Neutrophil (primary cell): ENCODE measurements at regions not wholly inside any gene's neighbourhood (a gene's known extent, or its start where the extent isn't known, plus 50 kb on each side); places are given as distances from the start of the nearest gene placed in this dataset.

Experiments used
- H3K27ac ChIP-seq: fragments of 200-600 bp; sonication (generic); 2 replicates; pipeline ENCODE4 v1.5.1; 2016; ENCODE audit warnings: mild to moderate bottlenecking, moderate library complexity
- H3K27me3 ChIP-seq: fragments of 200-600 bp; sonication (generic); 2 replicates; pipeline ENCODE4 v1.6.0; 2016; ENCODE audit warnings: mild to moderate bottlenecking
- H3K36me3 ChIP-seq: fragments of 200-600 bp; sonication (generic); 2 replicates; pipeline ENCODE4 v1.5.1; 2017
- H3K4me1 ChIP-seq, 2 experiments: fragments of 200-600 bp in 1 of 2; sonication (generic) in 1 of 2; 1 replicate in 1 of 2; 2 replicates in 1 of 2; pipeline versions ENCODE4 v1.5.1 to v1.6.1; 2013 to 2016; ENCODE audit warnings: low read depth in 1 of 2, low read length in 1 of 2, mild to moderate bottlenecking in 1 of 2, moderate library complexity in 1 of 2; ENCODE audit not compliant: control insufficient read depth in 1 of 2, insufficient read depth in 1 of 2
- H3K4me3 ChIP-seq, 2 experiments: fragments of 200-600 bp in 1 of 2; sonication (generic) in 1 of 2; 1 replicate in 1 of 2; 2 replicates in 1 of 2; pipeline ENCODE4 v1.5.1; 2013 to 2016; ENCODE audit warnings: low read depth in 1 of 2, low read length in 1 of 2, mild to moderate bottlenecking in 1 of 2, moderate library complexity in 1 of 2
- H3K9me3 ChIP-seq: fragments of 200-600 bp; sonication (generic); 2 replicates; pipeline ENCODE4 v1.5.1; 2016
- TF ChIP-seq, protein P1 (sequence below): fragments of 200-600 bp; sonication (generic); IDR thresholded peaks from 2 replicates; pipeline ENCODE4 v1.5.1; 2016; ENCODE audit warnings: antibody characterized with exemption

DNA sequence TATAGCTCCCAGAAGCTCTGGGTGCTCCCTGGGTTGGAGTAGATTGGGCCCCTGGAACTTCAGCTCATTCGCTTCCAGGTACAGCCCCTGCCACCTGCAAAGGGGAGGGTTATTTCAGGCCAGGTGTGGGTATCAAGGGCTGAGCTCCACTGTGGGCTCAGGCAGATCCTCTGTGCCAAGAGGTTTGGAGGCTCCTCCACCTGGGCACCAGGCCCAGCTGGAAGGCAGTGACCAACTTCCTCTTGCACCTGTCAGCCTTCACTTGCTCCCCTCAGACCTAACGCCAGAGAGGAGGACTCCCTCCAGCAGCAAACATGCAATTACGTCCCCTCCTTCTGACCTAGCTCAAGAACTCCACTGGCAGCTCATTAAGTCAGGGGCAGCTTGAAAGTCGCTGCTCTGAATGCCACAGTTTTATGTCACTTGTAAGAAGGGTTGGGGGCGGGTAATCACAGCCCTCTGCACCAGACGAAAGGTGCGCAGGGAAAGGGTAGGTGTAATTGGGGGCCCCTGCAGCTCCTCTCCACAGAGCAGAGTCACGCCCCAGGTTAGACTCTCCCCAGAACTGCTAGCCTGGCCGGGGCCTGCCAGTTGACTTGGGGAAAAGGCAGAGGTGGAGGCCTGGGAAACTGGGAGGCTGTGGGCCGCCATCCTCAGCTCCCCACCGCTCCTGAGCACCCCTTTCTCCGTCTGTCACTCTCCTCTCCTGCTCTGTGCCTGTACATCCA, 125.0 kb upstream of the TMPRSS2 start:
- H3K4me3 ChIP-seq = no peak overlapping the region
- no peaks in the 10 kb centered on the region for H3K27me3 ChIP-seq
- H3K4me1 ChIP-seq = no peaks in the 10 kb centered on the region
- H3K36me3 ChIP-seq = no peaks in the 10 kb centered on the region
- TF ChIP-seq, protein P1, sequence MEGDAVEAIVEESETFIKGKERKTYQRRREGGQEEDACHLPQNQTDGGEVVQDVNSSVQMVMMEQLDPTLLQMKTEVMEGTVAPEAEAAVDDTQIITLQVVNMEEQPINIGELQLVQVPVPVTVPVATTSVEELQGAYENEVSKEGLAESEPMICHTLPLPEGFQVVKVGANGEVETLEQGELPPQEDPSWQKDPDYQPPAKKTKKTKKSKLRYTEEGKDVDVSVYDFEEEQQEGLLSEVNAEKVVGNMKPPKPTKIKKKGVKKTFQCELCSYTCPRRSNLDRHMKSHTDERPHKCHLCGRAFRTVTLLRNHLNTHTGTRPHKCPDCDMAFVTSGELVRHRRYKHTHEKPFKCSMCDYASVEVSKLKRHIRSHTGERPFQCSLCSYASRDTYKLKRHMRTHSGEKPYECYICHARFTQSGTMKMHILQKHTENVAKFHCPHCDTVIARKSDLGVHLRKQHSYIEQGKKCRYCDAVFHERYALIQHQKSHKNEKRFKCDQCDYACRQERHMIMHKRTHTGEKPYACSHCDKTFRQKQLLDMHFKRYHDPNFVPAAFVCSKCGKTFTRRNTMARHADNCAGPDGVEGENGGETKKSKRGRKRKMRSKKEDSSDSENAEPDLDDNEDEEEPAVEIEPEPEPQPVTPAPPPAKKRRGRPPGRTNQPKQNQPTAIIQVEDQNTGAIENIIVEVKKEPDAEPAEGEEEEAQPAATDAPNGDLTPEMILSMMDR = no peak
- no peaks in the 10 kb centered on the region for H3K9me3 ChIP-seq
- no peak overlapping the region for H3K27ac ChIP-seq

GRCh38 chr21:41631564-41632461, 123.9 kb upstream of the TMPRSS2 start:
- H3K27ac ChIP-seq = no peak overlapping the region
- no peaks in the 10 kb centered on the region for H3K9me3 ChIP-seq
- TF ChIP-seq, protein P1 = no peak
- no peak overlapping the region for H3K4me3 ChIP-seq
- H3K27me3 ChIP-seq = no peaks in the 10 kb centered on the region
- H3K4me1 ChIP-seq = no peaks in the 10 kb centered on the region
- no peaks in the 10 kb centered on the region for H3K36me3 ChIP-seq

DNA sequence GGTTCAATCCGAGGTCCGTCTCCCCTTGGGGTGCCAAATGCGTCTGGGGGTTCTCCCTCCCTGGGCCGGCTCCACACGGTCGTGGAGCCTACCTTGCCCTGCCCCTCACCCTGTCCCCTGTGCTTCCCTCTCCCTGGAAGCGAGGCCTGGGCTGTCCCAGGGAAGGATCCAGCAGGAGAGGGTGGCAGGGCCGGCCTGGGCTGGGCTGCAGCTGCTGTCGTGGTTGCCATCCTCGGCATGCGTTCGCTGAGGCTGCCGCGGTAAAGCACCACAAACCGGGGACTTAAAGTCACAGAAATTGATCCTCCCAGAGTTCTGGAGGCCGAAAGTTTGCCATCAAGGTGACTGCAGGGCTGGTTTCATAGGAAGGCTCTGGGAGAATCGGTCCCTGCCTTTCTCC, 123.0 kb upstream of the TMPRSS2 start:
- no peaks in the 10 kb centered on the region for H3K36me3 ChIP-seq
- no peaks in the 10 kb centered on the region for H3K9me3 ChIP-seq
- H3K27me3 ChIP-seq = peaks cover 1% of the 10 kb centered on the region
- no peak overlapping the region for H3K27ac ChIP-seq
- TF ChIP-seq, protein P1 = no peak
- no peak overlapping the region for H3K4me3 ChIP-seq
- H3K4me1 ChIP-seq = no peaks in the 10 kb centered on the region

- Histone ChIP-seq H3K4me1 (no peaks in the 10 kb centered on the region), H3K9me3 (no peaks in the 10 kb centered on the region), H3K27ac (no peak overlapping the region)
Measured at GRCh38 chr21:41630249-41630648, 122.3 kb upstream of the TMPRSS2 start.

GRCh38 chr21:41628256-41628655, 120.3 kb upstream of the TMPRSS2 start:
- H3K27me3 ChIP-seq = peaks cover 22% of the 10 kb centered on the region
- no peaks in the 10 kb centered on the region for H3K36me3 ChIP-seq
- H3K4me1 ChIP-seq = no peaks in the 10 kb centered on the region
- H3K27ac ChIP-seq = no peak overlapping the region
- H3K9me3 ChIP-seq = no peaks in the 10 kb centered on the region
- TF ChIP-seq, protein P1 = no peak
- no peak overlapping the region for H3K4me3 ChIP-seq

More at GRCh38 chr21:41630249-41630648, 122.3 kb upstream of the TMPRSS2 start:
- H3K27me3 ChIP-seq = peaks cover 8% of the 10 kb centered on the region
- no peak overlapping the region for H3K4me3 ChIP-seq
- no peaks in the 10 kb centered on the region for H3K36me3 ChIP-seq
- TF ChIP-seq, protein P1 = no peak
